ENCODE measurements at regions not wholly inside any gene's neighbourhood (a gene's known extent, or its start where the extent isn't known, plus 50 kb on each side); places are given as distances from the start of the nearest gene placed in this dataset.

DNA sequence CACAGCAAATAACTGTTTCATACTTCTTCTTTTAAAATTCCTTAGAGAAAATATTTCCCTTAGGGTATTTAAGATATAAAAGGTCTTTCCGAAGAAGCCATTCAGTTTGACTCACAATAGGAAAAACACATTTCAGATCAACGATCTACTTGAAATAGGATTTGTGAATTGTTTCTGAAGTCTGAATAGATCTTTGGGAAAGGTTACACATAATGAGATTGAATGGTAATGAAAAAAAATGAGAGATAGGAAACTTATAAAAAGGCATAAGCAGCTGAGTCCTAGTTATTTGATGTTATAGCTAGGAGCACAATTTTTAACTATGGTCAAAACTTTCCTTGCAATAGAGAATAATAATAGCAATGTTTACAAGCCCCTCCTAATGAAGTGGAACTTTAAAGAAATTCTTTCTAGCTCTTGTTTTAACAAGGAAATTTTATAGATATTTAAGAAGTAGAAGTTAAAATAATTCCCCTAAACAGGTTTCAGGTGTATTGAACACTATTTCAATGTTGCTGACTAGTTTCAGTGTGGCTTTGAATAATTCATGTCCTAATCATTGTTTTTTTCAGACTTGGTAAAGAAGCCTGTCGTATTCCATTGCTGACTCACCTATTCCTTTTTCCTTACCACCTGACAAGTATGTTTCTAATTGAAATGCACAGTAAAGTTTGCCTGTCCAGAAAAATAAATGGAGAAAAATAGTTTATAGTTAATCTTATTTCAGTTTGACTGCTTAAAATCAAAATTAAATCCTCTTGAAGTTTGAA is 89.1 kb downstream of the PCDH18 start:
- no TSS peak for BruUV-seq (replicated peaks)
- intact Hi-C loops (cut with micrococcal nuclease; ENCODE audit: unreplicated experiment), result no loop called here
- DNase-seq (ENCODE audit: low spot score), result no peak
- TF ChIP-seq EZH2 (IDR thresholded peaks at IDR 0.05; ENCODE audit: borderline replicate concordance, low read depth, low read length, poor library complexity, severe bottlenecking), result no peak
- TF ChIP-seq, protein P1, sequence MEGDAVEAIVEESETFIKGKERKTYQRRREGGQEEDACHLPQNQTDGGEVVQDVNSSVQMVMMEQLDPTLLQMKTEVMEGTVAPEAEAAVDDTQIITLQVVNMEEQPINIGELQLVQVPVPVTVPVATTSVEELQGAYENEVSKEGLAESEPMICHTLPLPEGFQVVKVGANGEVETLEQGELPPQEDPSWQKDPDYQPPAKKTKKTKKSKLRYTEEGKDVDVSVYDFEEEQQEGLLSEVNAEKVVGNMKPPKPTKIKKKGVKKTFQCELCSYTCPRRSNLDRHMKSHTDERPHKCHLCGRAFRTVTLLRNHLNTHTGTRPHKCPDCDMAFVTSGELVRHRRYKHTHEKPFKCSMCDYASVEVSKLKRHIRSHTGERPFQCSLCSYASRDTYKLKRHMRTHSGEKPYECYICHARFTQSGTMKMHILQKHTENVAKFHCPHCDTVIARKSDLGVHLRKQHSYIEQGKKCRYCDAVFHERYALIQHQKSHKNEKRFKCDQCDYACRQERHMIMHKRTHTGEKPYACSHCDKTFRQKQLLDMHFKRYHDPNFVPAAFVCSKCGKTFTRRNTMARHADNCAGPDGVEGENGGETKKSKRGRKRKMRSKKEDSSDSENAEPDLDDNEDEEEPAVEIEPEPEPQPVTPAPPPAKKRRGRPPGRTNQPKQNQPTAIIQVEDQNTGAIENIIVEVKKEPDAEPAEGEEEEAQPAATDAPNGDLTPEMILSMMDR (conservative IDR thresholded peaks at IDR 0.05; ENCODE audit: low read depth, low read length), result no peak
- Histone ChIP-seq H3K27ac (ENCODE audit: low read depth, low read length, poor library complexity, severe bottlenecking) (no peak overlapping the region), H3K36me3 (ENCODE audit: insufficient read depth, low read length, poor library complexity, severe bottlenecking) (no peaks in the 10 kb centered on the region), H3K9me3 (ENCODE audit: low read depth, low read length, poor library complexity, severe bottlenecking) (no peaks in the 10 kb centered on the region), H3K27me3 (replicated peaks; ENCODE audit: insufficient read depth, low read depth, low read length, poor library complexity) (no peaks in the 10 kb centered on the region), H3K4me1 (ENCODE audit: insufficient read depth, low read length, poor library complexity, severe bottlenecking) (no peaks in the 10 kb centered on the region), H3K4me3 (ENCODE audit: low read depth, low read length, poor library complexity, severe bottlenecking) (no peak overlapping the region)
- POLR2A ChIA-PET (ENCODE audit: low non-redundant PET), result no interaction called here
- CTCF ChIA-PET, result no interaction called here

DNA sequence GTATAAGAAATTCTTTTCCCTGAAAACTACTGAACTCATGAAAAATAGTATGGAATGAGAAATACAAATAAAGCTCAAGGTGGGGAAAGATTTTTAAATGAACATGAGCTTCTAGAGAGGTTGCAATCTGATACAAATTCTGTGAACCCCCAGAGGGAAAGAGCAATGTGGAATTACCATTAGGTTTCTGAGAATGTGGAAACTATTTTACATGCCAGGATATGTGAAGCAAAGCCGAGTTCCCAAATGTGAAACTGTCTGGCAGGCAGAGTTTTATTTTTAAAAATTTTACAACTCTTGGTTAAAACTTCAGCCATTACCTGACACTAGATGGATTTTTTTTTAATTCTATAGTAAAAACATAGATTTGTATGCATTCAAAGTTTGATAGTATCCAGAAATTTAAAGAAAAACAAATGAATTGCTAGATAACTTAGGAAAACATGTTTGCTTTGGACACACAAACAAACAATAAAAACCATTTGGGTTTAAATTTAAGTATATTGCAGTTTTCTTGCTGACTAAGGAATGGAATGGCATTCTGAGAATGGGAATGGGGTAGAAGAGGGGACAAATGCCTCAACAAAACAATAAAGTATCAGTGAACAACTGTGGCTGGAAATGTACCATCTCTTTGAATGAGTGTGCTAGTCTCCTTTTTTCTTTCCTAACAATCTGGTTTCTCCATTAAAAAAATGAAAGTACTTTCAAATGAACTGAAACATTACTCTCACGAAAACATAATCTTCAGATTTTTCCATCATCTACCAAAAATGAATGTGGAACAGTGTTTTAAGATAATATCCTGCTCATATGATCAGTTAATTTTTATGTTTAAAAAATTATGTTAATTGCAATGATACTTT is 99.6 kb downstream of the PCDH18 start:
- no peaks in the 10 kb centered on the region for H3K4me1 ChIP-seq (ENCODE audit: insufficient read depth, low read length, poor library complexity, severe bottlenecking)
- intact Hi-C loops (cut with micrococcal nuclease; ENCODE audit: unreplicated experiment), result no loop called here
- H3K27me3 ChIP-seq (replicated peaks; ENCODE audit: insufficient read depth, low read depth, low read length, poor library complexity), result no peaks in the 10 kb centered on the region
- TF ChIP-seq, protein P1 (conservative IDR thresholded peaks at IDR 0.05; ENCODE audit: low read depth, low read length), result no peak
- TF ChIP-seq EZH2 (IDR thresholded peaks at IDR 0.05; ENCODE audit: borderline replicate concordance, low read depth, low read length, poor library complexity, severe bottlenecking), result no peak
- H3K4me3 ChIP-seq (ENCODE audit: low read depth, low read length, poor library complexity, severe bottlenecking), result no peak overlapping the region
- BruUV-seq (replicated peaks), result no TSS peak
- no peak overlapping the region for H3K27ac ChIP-seq (ENCODE audit: low read depth, low read length, poor library complexity, severe bottlenecking)
- ChIA-PET CTCF (no interaction called here), POLR2A (ENCODE audit: low non-redundant PET) (no interaction called here)
- no peaks in the 10 kb centered on the region for H3K9me3 ChIP-seq (ENCODE audit: low read depth, low read length, poor library complexity, severe bottlenecking)
- H3K36me3 ChIP-seq (ENCODE audit: insufficient read depth, low read length, poor library complexity, severe bottlenecking), result no peaks in the 10 kb centered on the region
- no peak for DNase-seq (ENCODE audit: low spot score)

DNA sequence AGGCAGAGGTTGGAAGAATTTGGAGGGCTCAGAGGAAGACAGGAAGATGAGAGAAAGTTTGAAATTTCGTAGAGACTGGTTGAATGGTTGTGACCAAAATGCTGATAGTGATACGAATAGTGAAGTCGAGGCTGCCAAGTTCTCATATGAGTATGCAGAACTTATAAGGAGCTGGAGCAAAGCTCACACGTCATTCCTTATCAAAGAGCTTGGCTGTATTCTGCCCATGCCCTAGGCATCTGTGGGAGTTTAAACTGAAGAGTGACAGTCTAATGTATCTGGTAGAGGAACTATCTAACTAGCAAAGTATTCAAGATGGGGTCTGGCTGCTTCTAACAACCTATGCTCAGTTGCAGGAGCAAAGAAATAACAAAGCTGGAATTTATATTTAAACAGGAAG is 102.1 kb downstream of the PCDH18 start:
- intact Hi-C loops (cut with micrococcal nuclease; ENCODE audit: unreplicated experiment), result no loop called here
- H3K9me3 ChIP-seq (ENCODE audit: low read depth, low read length, poor library complexity, severe bottlenecking), result no peaks in the 10 kb centered on the region
- POLR2A ChIA-PET (ENCODE audit: low non-redundant PET), result no interaction called here
- CTCF ChIA-PET, result no interaction called here
- no peak for DNase-seq (ENCODE audit: low spot score)
- no peaks in the 10 kb centered on the region for H3K27me3 ChIP-seq (replicated peaks; ENCODE audit: insufficient read depth, low read depth, low read length, poor library complexity)
- TF ChIP-seq, protein P1 (conservative IDR thresholded peaks at IDR 0.05; ENCODE audit: low read depth, low read length), result no peak
- TF ChIP-seq EZH2 (IDR thresholded peaks at IDR 0.05; ENCODE audit: borderline replicate concordance, low read depth, low read length, poor library complexity, severe bottlenecking), result no peak
- H3K27ac ChIP-seq (ENCODE audit: low read depth, low read length, poor library complexity, severe bottlenecking), result no peak overlapping the region
- no TSS peak for BruUV-seq (replicated peaks)
- no peaks in the 10 kb centered on the region for H3K36me3 ChIP-seq (ENCODE audit: insufficient read depth, low read length, poor library complexity, severe bottlenecking)
- no peaks in the 10 kb centered on the region for H3K4me1 ChIP-seq (ENCODE audit: insufficient read depth, low read length, poor library complexity, severe bottlenecking)
- H3K4me3 ChIP-seq (ENCODE audit: low read depth, low read length, poor library complexity, severe bottlenecking), result no peak overlapping the region

Measured in A673 (cell line).